ENCODE measurements at regions not wholly inside any gene's neighbourhood (a gene's known extent, or its start where the extent isn't known, plus 50 kb on each side); places are given as distances from the start of the nearest gene placed in this dataset.

- Histone ChIP-seq H3K9ac (ENCODE audit: extremely low read depth, insufficient read length, low read length) (no peak overlapping the region), H3K56ac (ENCODE audit: insufficient read length, low read depth, low read length) (no peak overlapping the region), H3K79me1 (ENCODE audit: insufficient read depth, low read depth, low read length, poor library complexity, severe bottlenecking) (no peaks in the 10 kb centered on the region), H3K4me2 (ENCODE audit: insufficient read depth, insufficient read length, low read length) (no peak overlapping the region), H3K23me2 (ENCODE audit: insufficient read length, low read depth, low read length, poor library complexity, severe bottlenecking) (no peaks in the 10 kb centered on the region), H3K27ac (ENCODE audit: insufficient read length, low read depth, low read length) (no peak overlapping the region), H2AK5ac (ENCODE audit: insufficient read length, low read length) (no peak overlapping the region), H3T11ph (ENCODE audit: low read length) (no peak overlapping the region), H4K91ac (ENCODE audit: insufficient read length, low read depth, low read length) (no peak overlapping the region), H3K9me3 (ENCODE audit: control insufficient read depth, low read depth, low read length) (no peaks in the 10 kb centered on the region), H2BK12ac (ENCODE audit: insufficient read length, low read depth, low read length) (no peak overlapping the region), H3K27me3 (ENCODE audit: insufficient read depth, low read length) (no peaks in the 10 kb centered on the region), H2BK120ac (ENCODE audit: low read depth, low read length, poor library complexity, severe bottlenecking) (no peak overlapping the region), H3K23ac (ENCODE audit: insufficient read length, low read depth, low read length) (no peak overlapping the region), H3K4me1 (ENCODE audit: insufficient read depth, low read length) (peaks cover 8% of the 10 kb centered on the region; the same call in 1 of the 2 replicates), H2BK5ac (ENCODE audit: insufficient read length, low read length) (no peak overlapping the region), H4K20me1 (ENCODE audit: control insufficient read depth, insufficient read depth, insufficient read length) (no peaks in the 10 kb centered on the region), H2BK20ac (ENCODE audit: low read depth, low read length, poor library complexity, severe bottlenecking) (no peak overlapping the region), H4K8ac (replicated peaks; ENCODE audit: insufficient read length, low read depth, low read length) (no peak overlapping the region), H2BK15ac (ENCODE audit: low read depth, low read length) (no peak overlapping the region), H3K14ac (ENCODE audit: insufficient read depth, low read length) (no peak overlapping the region), H2AFZ (ENCODE audit: low read length) (no peak overlapping the region), H4K5ac (ENCODE audit: insufficient read length, low read depth, low read length) (no peak overlapping the region), H3K18ac (ENCODE audit: insufficient read length, low read depth, low read length) (no peak overlapping the region), H3K4ac (ENCODE audit: low read depth, low read length) (no peak overlapping the region), H3K79me2 (ENCODE audit: insufficient read depth, low read length) (no peaks in the 10 kb centered on the region)
- Mint-ChIP-seq H3K4me3 (no peak overlapping the region), H3K27ac (no peak overlapping the region), H3K4me1 (peaks cover 56 to 57% of the 10 kb centered on the region in 2 experiments), H3K36me3 (ENCODE audit: insufficient read depth in 1 of 3, low read depth in 3 of 3) (peaks cover 0 to 2% (median 0%) of the 10 kb centered on the region in 3 experiments; a peak in 2 of 7 replicates), H3K9me3 (no peaks in the 10 kb centered on the region; a peak in 1 of 5 replicates), H3K27me3 (ENCODE audit: low read depth) (peaks cover 8% of the 10 kb centered on the region)
- WGBS (ENCODE audit: extremely low coverage, insufficient read length, low lambda C conversion rate) = no CpG with 5 or more reads among the region's 7 CpGs
- TF ChIP-seq CTCF (conservative IDR thresholded peaks at IDR 0.05) = no peak
- DNase-seq = no peak
Measured at GRCh38 chr3:14289590-14290461, 111.2 kb downstream of the LSM3 start.
